ENCODE measurements at regions not wholly inside any gene's neighbourhood (a gene's known extent, or its start where the extent isn't known, plus 50 kb on each side); places are given as distances from the start of the nearest gene placed in this dataset.
"Not testable (repeated sequence)": the region's sequence is repeated elsewhere in the genome, so short reads cannot be mapped to it uniquely, and the experiment has no call there.

- DNase-seq (ENCODE audit: low spot score): no peak
These were observed 50.8 kb upstream of the CTNNA1 start for GRCh38 chr5:138702166-138703077.

DNA sequence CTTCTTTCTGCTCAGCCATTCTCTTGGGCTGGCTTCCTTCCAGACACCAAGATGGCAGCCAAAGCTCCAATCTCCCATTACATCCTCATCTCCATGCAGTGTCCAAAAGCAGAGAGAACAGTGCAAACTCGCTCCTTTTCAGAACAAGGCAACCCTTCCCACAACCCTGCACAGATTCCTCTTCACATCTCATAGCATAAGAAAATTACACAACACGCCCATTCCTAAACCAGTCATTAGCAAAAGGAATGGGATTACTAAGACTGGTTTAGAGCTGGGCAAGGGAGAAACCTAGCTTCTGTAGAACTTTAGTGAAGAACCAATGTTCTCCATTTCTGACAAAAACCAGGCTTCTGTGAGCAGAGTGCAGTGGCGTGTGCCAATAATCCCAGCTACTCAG lies 51.5 kb upstream of the CTNNA1 start:
- no peak for DNase-seq (ENCODE audit: low spot score)

- no peak for DNase-seq (ENCODE audit: low spot score)
These were observed 52.5 kb upstream of the CTNNA1 start for GRCh38 chr5:138700581-138701362.

GRCh38 chr5:138699482-138699881 lies 53.7 kb upstream of the CTNNA1 start:
- DNase-seq (ENCODE audit: low spot score): no peak

GRCh38 chr5:138698713-138699112 lies 54.5 kb upstream of the CTNNA1 start:
- DNase-seq (ENCODE audit: low spot score): no peak

GRCh38 chr5:138697720-138698360 lies 55.4 kb upstream of the CTNNA1 start:
- DNase-seq (ENCODE audit: low spot score): no peak

DNA sequence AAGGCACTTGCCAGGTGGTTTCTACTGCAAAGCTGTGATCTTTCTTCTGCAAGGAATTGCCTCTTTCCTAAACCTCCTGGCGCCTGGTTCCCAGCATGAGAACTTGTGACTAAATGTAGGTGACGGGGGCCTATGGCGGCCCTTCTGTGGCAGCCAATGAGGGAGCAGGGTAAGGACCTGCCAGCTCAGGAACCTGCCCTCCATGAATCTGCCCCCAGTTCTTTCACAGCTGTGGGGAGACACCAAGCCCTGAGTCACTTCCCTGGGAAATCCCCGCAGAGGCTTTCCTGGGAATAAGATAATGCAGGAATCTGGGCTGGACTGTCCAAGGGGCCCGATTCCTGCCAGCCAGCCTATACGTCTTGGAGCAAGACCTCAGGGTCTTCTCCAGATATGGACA lies 56.7 kb upstream of the CTNNA1 start:
- DNase-seq (ENCODE audit: low spot score): no peak

- DNase-seq (ENCODE audit: low spot score): no peak
These were observed 57.4 kb upstream of the CTNNA1 start for GRCh38 chr5:138695781-138696180.

DNA sequence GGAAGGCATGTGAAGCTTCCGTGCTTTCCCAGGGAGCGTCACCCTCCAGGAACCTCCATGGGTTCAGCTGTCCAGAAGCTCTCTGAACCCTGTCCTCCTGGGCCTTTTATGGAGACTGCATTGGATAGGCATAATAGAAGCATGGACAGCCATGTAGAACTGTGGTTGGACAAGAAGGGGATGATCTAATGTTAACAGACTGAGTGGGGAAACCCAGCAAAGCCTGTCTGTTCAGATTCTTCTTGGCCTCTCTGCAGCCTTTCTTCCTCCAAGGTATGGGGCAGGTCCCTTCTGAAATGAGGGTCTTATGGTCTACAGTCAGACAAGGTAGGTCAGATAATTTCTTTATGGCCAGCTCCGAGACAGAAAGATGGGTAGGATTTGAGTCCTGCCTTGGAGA lies 59.1 kb upstream of the CTNNA1 start:
- no peak for DNase-seq (ENCODE audit: low spot score)

DNA sequence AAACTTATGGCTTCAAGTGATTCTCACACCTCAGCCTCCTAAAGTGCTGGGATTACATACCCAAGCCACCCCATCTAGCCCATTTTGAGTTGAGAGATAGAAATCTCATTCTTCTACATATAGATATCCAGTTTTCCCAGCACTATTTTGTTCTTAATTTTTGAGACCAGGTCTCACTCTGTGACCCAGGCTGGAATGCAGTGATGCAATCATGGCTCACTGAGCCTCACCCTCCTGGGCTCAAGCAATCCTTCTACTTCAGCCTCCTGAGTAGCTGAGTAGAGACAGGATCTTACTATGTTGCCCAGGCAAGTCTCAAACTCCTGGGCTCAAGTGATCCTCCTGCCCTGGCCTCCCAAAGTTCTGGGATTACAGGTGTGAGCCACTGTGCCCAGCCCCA lies 60.9 kb upstream of the CTNNA1 start:
- DNase-seq (ENCODE audit: low spot score): no peak

DNA sequence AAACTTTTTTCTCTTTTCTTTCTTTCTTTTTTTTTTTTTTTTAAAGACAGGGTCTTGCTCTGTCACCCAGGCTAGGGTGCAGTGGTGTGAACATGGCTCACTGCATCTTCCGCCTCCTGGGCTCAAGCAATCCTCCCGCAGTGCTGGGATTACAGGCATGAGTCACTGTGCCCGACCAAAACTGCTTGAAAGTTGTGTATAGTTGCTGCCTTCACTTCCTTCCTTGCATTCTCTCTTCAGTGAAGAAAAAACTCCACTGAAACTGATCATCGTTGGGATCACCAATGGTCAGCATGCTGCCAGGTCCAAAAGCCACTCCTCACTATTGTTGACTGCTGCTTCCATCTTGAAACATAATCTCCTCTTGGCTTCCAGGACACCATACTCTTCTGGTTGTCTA lies 66.6 kb upstream of the CTNNA1 start:
- DNase-seq (ENCODE audit: low spot score): no peak

GRCh38 chr5:138685193-138685745 lies 68.0 kb upstream of the CTNNA1 start:
- DNase-seq (ENCODE audit: low spot score): no peak

- not testable (repeated sequence) for DNase-seq (ENCODE audit: low spot score)
These were observed 70.8 kb upstream of the CTNNA1 start for GRCh38 chr5:138682462-138682861.

DNA sequence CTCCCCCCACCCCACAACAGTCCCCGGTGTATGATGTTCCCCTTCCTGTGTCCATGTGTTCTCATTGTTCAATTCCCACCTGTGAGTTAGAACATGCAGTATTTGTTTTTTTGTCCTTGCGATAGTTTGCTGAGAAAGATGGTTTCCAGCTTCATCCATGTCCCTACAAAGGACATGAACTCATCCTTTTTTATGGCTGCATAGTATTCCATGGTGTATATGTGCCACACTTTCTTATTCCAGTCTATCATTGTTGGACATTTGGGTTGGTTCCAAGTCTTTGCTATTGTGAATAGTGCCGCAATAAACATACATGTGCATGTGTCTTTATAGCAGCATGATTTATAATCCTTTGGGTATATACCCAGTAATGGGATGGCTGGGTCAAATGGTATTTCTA lies 74.4 kb upstream of the CTNNA1 start:
- DNase-seq (ENCODE audit: low spot score): not testable (repeated sequence)

DNA sequence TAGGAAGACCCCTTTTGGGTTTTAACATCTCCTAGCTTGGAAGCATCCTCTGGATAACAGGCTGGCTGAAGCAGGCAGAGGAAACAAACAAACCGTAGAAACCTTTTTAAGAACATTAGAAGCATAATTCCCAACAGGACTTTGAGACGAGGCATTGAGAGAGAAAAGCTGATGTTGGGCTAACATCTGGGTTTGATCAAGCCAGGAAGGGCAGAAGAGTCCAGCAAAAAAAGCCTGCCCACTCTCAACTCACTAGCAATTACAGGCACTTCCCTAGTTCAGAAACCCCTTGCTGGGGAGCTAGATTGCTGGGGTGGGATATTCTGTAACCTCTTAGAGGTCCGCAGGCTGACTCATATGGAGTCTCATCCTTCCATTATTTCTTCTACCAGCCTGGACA lies 75.4 kb upstream of the CTNNA1 start:
- DNase-seq (ENCODE audit: low spot score): no peak

GRCh38 chr5:138676556-138677193 lies 76.5 kb upstream of the CTNNA1 start:
- DNase-seq (ENCODE audit: low spot score): no peak

GRCh38 chr5:138676002-138676401 lies 77.2 kb upstream of the CTNNA1 start:
- no peak for DNase-seq (ENCODE audit: low spot score)

GRCh38 chr5:138668451-138669380 lies 84.5 kb upstream of the CTNNA1 start:
- DNase-seq (ENCODE audit: low spot score): no peak

- not testable (repeated sequence) for DNase-seq (ENCODE audit: low spot score)
These were observed 85.4 kb upstream of the CTNNA1 start for GRCh38 chr5:138667782-138668331.

DNA sequence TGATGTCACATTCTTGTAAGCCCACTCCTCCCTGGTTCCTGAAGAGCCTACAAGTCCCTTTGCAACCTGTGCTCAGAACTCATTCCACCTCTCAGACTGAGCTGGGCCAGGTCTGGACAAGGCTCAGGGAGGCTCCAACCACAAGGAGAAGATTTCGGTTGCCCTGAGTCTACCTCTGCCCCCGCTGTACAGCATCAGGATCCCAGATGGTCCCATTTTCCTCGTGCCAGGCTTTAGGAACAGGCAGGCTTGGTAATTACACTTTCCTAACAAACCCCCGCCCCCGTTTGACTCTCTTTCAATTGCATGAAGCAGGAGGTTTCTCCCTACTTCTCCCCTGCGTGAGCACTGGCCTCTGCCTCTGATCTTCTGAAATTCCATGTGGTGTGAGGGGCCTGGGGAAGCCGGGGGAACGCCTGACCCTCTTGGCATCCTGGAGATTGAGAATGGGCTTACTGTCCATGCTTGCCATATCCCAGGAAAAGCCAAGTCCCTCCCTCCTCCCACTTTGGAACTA lies 86.9 kb upstream of the CTNNA1 start:
- no peak for DNase-seq (ENCODE audit: low spot score)

Measured in mucosa of gallbladder (tissue), 1 donor.